ENCODE measurements at regions not wholly inside any gene's neighbourhood (a gene's known extent, or its start where the extent isn't known, plus 50 kb on each side); places are given as distances from the start of the nearest gene placed in this dataset.

GRCh38 chr18:6569813-6570212 is 155.1 kb upstream of the L3MBTL4 start:
- TF ChIP-seq CTCF (conservative IDR thresholded peaks at IDR 0.05; ENCODE audit: low read length), result no peak
- no peak for TF ChIP-seq EZH2phosphoT487 (IDR thresholded peaks at IDR 0.05; ENCODE audit: borderline replicate concordance, low read depth, low read length)
